ENCODE measurements at regions not wholly inside any gene's neighbourhood (a gene's known extent, or its start where the extent isn't known, plus 50 kb on each side); places are given as distances from the start of the nearest gene placed in this dataset.

DNA sequence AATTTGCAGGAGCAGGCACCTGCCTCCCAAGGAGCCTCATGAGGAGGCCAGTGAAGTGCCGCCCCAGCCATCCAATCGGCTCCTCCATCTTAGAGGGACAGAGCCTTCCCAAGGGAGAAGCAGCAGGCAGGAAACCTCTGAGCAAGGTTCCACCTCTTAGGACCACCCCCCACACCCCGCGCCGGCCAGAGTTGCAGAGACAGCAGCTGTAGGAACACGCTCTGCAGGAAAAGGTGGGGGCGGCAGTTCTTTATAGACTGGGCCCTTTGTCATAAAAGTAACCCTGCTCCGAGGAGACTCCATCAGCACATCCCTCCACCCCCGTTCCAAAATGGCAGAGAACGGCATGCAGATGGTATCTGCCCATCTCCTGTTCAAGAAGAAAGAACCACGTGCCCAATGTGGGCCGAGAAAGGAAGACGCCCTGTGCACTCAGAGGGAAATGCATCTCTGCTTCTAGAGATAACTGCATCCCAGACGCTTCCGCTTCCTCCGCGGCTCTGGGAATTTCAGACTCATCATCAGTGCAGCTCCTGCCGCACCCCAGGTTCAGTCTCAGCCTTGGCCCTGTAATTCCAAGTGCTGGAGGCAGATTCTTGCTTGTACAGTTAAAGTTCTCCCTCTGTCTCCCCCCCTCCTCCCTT is 98.5 kb downstream of the SPATA19 start (continued):
- TF ChIP-seq, protein P1, sequence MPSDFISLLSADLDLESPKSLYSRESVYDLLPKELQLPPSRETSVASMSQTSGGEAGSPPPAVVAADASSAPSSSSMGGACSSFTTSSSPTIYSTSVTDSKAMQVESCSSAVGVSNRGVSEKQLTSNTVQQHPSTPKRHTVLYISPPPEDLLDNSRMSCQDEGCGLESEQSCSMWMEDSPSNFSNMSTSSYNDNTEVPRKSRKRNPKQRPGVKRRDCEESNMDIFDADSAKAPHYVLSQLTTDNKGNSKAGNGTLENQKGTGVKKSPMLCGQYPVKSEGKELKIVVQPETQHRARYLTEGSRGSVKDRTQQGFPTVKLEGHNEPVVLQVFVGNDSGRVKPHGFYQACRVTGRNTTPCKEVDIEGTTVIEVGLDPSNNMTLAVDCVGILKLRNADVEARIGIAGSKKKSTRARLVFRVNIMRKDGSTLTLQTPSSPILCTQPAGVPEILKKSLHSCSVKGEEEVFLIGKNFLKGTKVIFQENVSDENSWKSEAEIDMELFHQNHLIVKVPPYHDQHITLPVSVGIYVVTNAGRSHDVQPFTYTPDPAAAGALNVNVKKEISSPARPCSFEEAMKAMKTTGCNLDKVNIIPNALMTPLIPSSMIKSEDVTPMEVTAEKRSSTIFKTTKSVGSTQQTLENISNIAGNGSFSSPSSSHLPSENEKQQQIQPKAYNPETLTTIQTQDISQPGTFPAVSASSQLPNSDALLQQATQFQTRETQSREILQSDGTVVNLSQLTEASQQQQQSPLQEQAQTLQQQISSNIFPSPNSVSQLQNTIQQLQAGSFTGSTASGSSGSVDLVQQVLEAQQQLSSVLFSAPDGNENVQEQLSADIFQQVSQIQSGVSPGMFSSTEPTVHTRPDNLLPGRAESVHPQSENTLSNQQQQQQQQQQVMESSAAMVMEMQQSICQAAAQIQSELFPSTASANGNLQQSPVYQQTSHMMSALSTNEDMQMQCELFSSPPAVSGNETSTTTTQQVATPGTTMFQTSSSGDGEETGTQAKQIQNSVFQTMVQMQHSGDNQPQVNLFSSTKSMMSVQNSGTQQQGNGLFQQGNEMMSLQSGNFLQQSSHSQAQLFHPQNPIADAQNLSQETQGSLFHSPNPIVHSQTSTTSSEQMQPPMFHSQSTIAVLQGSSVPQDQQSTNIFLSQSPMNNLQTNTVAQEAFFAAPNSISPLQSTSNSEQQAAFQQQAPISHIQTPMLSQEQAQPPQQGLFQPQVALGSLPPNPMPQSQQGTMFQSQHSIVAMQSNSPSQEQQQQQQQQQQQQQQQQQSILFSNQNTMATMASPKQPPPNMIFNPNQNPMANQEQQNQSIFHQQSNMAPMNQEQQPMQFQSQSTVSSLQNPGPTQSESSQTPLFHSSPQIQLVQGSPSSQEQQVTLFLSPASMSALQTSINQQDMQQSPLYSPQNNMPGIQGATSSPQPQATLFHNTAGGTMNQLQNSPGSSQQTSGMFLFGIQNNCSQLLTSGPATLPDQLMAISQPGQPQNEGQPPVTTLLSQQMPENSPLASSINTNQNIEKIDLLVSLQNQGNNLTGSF (CRISPR knock-in tag; IDR thresholded peaks at IDR 0.05) = no peak
- TF ChIP-seq SAFB2 (CRISPR knock-in tag; IDR thresholded peaks at IDR 0.05; ENCODE audit: borderline replicate concordance, low read depth) = no peak
- TF ChIP-seq ZNF672 (CRISPR knock-in tag; IDR thresholded peaks at IDR 0.05) = no peak
- TF ChIP-seq ZFP90 (CRISPR knock-in tag; IDR thresholded peaks at IDR 0.05; ENCODE audit: borderline replicate concordance) = no peak

DNA sequence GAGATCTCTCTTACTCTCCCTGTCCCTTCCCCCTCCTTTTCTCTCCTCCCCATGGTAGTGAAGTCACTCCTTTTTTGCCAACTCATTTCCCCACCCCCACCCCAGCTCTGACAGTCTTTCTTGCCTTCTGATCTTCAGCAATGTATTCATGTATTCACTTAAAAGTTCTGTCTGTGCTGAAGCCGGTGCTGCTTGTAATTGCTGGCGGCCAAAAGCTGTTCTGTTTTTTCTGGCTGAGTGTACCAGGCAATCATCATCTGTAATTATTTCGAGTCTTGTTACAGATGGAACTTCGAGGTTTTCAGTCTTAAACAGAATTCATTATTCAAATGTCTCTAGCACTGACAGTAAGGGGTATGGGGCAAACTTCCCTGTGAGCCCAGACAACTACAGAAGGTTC is 99.5 kb downstream of the SPATA19 start:
- peaks cover 0 to 4% of the 10 kb centered on the region in 2 experiments; a peak in 1 of 5 replicates for H3K27me3 ChIP-seq (ENCODE audit: control insufficient read depth in 1 of 2, insufficient read depth in 2 of 2, low read length in 2 of 2)
- no peak overlapping the region for H3K27ac ChIP-seq (ENCODE audit: extremely low read length, insufficient read depth, low read length)
- no peak for FAIRE-seq
- H3K4me1 ChIP-seq (ENCODE audit: insufficient read depth, low read length) = no peaks in the 10 kb centered on the region
- H4K20me1 ChIP-seq (ENCODE audit: insufficient read depth, low read length) = no peaks in the 10 kb centered on the region
- H3K36me3 ChIP-seq (replicated peaks in 1 of 2; ENCODE audit: control insufficient read depth in 1 of 2, insufficient read depth in 2 of 2, low read length in 2 of 2) = no peaks in the 10 kb centered on the region
- H3K9me3 ChIP-seq (ENCODE audit: low read length) = no peaks in the 10 kb centered on the region
- no peak overlapping the region for H3K9ac ChIP-seq (ENCODE audit: insufficient read depth, low read depth, low read length)
- intact Hi-C loops (cut with micrococcal nuclease; ENCODE audit: unreplicated experiment) (no loop called here), in situ Hi-C loops (cut with HindIII; ENCODE audit: extremely low pct_ligation_motif_present, low pct_unique_long_range_greater_than_20kb) (no loop called here)
- no peaks in the 10 kb centered on the region for H3K79me2 ChIP-seq (ENCODE audit: insufficient read depth, low read length)
- DNase-seq (ENCODE audit: low spot score) = no peak
- no peak for ATAC-seq
- no peak overlapping the region for H3K4me2 ChIP-seq (ENCODE audit: low read depth, low read length)
- 2% methylated on average over 4 of the region's 4 CpGs for WGBS (ENCODE audit: low lambda C conversion rate)
- CTCF ChIA-PET (ENCODE audit: low intra/inter-chr PET ratio, low total read pairs) = no interaction called here
- POLR2A ChIA-PET = no interaction called here
- no TSS peak for BruUV-seq (replicated peaks)
- no peak overlapping the region for H3K4me3 ChIP-seq (replicated peaks in 1 of 3; ENCODE audit: insufficient read depth in 1 of 3, low read depth in 2 of 3, low read length in 3 of 3)
- H2AFZ ChIP-seq (ENCODE audit: low read length) = no peak overlapping the region
- TF ChIP-seq SMARCC2 (IDR thresholded peaks at IDR 0.05) (no peak), ZMYM4 (CRISPR knock-in tag; IDR thresholded peaks at IDR 0.05) (no peak), TCF7 (IDR thresholded peaks at IDR 0.05; ENCODE audit: low read depth) (no peak), ZNF253 (CRISPR knock-in tag; IDR thresholded peaks at IDR 0.05; ENCODE audit: borderline replicate concordance) (no peak), ZNF430 (CRISPR knock-in tag; IDR thresholded peaks at IDR 0.05) (no peak), HCFC1 (IDR thresholded peaks at IDR 0.05; ENCODE audit: low read depth, low read length) (no peak), SIN3B (IDR thresholded peaks at IDR 0.05; ENCODE audit: low read length) (no peak), KAT8 (CRISPR knock-in tag; IDR thresholded peaks at IDR 0.05) (no peak), SUZ12 (IDR thresholded peaks at IDR 0.05; ENCODE audit: low read depth, low read length) (no peak), PAX8 (CRISPR knock-in tag; IDR thresholded peaks at IDR 0.05; ENCODE audit: borderline replicate concordance) (no peak), ZNF562 (CRISPR knock-in tag; IDR thresholded peaks at IDR 0.05; ENCODE audit: borderline replicate concordance) (no peak), HHEX (CRISPR knock-in tag; IDR thresholded peaks at IDR 0.05) (no peak), MAFK (conservative IDR thresholded peaks at IDR 0.05 in 1 of 2, IDR thresholded peaks at IDR 0.05 in 1 of 2; ENCODE audit: low read length in 2 of 2) (no peak)
- TF ChIP-seq, protein P2, sequence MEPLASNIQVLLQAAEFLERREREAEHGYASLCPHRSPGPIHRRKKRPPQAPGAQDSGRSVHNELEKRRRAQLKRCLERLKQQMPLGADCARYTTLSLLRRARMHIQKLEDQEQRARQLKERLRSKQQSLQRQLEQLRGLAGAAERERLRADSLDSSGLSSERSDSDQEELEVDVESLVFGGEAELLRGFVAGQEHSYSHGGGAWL (CRISPR knock-in tag; IDR thresholded peaks at IDR 0.05) = no peak
